OCI-LY1 (cell line): ENCODE measurements at regions not wholly inside any gene's neighbourhood (a gene's known extent, or its start where the extent isn't known, plus 50 kb on each side); places are given as distances from the start of the nearest gene placed in this dataset.

Experiments
- H2AFZ ChIP-seq: fragments of 200-600 bp; sonication (generic), shearing (Covaris generic); 2 replicates; pipeline ENCODE4 v1.6.0; 2014; ENCODE audit warnings: antibody characterized with exemption, mild to moderate bottlenecking, low read length
- H3F3A ChIP-seq: fragments of 200-600 bp; sonication (generic), shearing (Covaris generic); 2 replicates; pipeline ENCODE4 v1.6.0; 2014; ENCODE audit warnings: mild to moderate bottlenecking, antibody characterized with exemption, low read length, moderate library complexity; ENCODE audit not compliant: insufficient read depth
- H3K27ac ChIP-seq: fragments of 200-600 bp; sonication (generic); 2 replicates; pipeline ENCODE4 v1.5.1; 2014; ENCODE audit warnings: low read length, mixed run types, mild to moderate bottlenecking, low read depth; ENCODE audit not compliant: poor library complexity, severe bottlenecking
- H3K27me3 ChIP-seq: fragments of 200-600 bp; sonication (generic); 2 replicates; pipeline ENCODE4 v1.6.0; 2014; ENCODE audit warnings: antibody characterized with exemption, mild to moderate bottlenecking, low read length, moderate library complexity; ENCODE audit not compliant: insufficient read depth
- H3K36me3 ChIP-seq: fragments of 200-600 bp; sonication (generic); 2 replicates; pipeline ENCODE4 v1.6.1; 2014; ENCODE audit warnings: mild to moderate bottlenecking, antibody characterized with exemption, low read length, moderate library complexity, mixed read lengths; ENCODE audit not compliant: insufficient read depth
- H3K4me1 ChIP-seq: fragments of 200-600 bp; sonication (generic); 2 replicates; pipeline ENCODE4 v1.5.1; 2014; ENCODE audit warnings: mild to moderate bottlenecking, low read length, moderate library complexity; ENCODE audit not compliant: insufficient read depth, severe bottlenecking
- H3K4me2 ChIP-seq: fragments of 200-600 bp; sonication (generic), shearing (Covaris generic); 2 replicates; pipeline ENCODE4 v1.6.1; 2014; ENCODE audit warnings: low read length
- H3K4me3 ChIP-seq: fragments of 200-600 bp; sonication (generic); 2 replicates; pipeline ENCODE4 v1.5.1; 2014; ENCODE audit warnings: low read length, low read depth, mild to moderate bottlenecking, mixed read lengths; ENCODE audit not compliant: poor library complexity, severe bottlenecking
- H3K79me2 ChIP-seq: fragments of 200-600 bp; shearing (Covaris generic); 2 replicates; pipeline ENCODE4 v1.6.1; 2016; ENCODE audit warnings: mixed run types, low read length, mixed read lengths; ENCODE audit not compliant: insufficient read depth
- H3K9ac ChIP-seq: fragments of 200-600 bp; sonication (generic), shearing (Covaris generic); 2 replicates; pipeline ENCODE4 v1.6.1; 2014; ENCODE audit warnings: mild to moderate bottlenecking, low read length, mixed read lengths
- H3K9me2 ChIP-seq: fragments of 200-600 bp; sonication (generic), shearing (Covaris generic); 2 replicates; pipeline ENCODE4 v1.6.1; 2014; ENCODE audit warnings: low read depth, mild to moderate bottlenecking, low read length, mixed read lengths
- H3K9me3 ChIP-seq: fragments of 200-600 bp; shearing (Covaris generic); 2 replicates; pipeline ENCODE4 v1.6.1; 2014; ENCODE audit warnings: low read length, mixed read lengths
- H4K20me1 ChIP-seq: fragments of 200-600 bp; sonication (generic), shearing (Covaris generic); 2 replicates; pipeline ENCODE4 v1.6.0; 2016; ENCODE audit warnings: mild to moderate bottlenecking, low read length; ENCODE audit not compliant: insufficient read depth
- EZH2 ChIP-seq: fragments of 200-600 bp; sonication (generic), shearing (Covaris generic); IDR thresholded peaks from 2 replicates; pipeline ENCODE4 v1.8.0; 2017; ENCODE audit warnings: borderline replicate concordance, mixed run types, mild to moderate bottlenecking, antibody characterized with exemption, low read length, moderate library complexity, mixed read lengths
- TF ChIP-seq, protein P1 (sequence below): fragments of 200-600 bp; sonication (generic), shearing (Covaris generic); IDR thresholded peaks from 2 replicates; pipeline ENCODE4 v1.5.1; 2017; ENCODE audit warnings: mild to moderate bottlenecking, antibody characterized with exemption, low read length, moderate library complexity, mixed read lengths

DNA sequence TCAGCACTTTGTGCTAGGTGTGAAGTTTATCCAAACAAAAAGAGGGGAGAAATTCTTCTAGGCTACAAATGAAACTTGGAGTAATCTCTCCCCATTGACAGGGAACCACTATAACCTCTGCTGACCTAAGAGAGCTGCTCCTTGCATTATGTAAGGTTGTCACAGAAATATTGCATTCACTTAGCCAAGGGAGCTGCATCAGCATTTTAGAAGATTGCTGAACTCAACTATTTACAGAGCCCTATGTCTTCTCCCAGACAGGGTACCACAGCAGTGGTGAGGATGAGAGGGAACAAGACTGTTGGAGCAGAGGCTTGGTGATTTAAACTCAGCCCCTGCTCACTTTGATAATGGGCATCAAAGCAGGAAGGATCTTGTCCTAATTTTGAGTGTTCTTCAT lies 362.0 kb downstream of the TMEM38B start:
- no peaks in the 10 kb centered on the region for H3K27me3 ChIP-seq
- H3K4me2 ChIP-seq = no peak overlapping the region
- H3K9me2 ChIP-seq = no peaks in the 10 kb centered on the region
- no peaks in the 10 kb centered on the region for H3K4me1 ChIP-seq
- H3K27ac ChIP-seq = no peak overlapping the region
- H3K9ac ChIP-seq = no peak overlapping the region
- H3F3A ChIP-seq = no peaks in the 10 kb centered on the region
- H2AFZ ChIP-seq = no peak overlapping the region
- no peak overlapping the region for H3K4me3 ChIP-seq
- H4K20me1 ChIP-seq = no peaks in the 10 kb centered on the region
- H3K36me3 ChIP-seq = no peaks in the 10 kb centered on the region
- no peaks in the 10 kb centered on the region for H3K9me3 ChIP-seq
- H3K79me2 ChIP-seq = no peaks in the 10 kb centered on the region
- no peak for TF ChIP-seq EZH2
- TF ChIP-seq, protein P1, sequence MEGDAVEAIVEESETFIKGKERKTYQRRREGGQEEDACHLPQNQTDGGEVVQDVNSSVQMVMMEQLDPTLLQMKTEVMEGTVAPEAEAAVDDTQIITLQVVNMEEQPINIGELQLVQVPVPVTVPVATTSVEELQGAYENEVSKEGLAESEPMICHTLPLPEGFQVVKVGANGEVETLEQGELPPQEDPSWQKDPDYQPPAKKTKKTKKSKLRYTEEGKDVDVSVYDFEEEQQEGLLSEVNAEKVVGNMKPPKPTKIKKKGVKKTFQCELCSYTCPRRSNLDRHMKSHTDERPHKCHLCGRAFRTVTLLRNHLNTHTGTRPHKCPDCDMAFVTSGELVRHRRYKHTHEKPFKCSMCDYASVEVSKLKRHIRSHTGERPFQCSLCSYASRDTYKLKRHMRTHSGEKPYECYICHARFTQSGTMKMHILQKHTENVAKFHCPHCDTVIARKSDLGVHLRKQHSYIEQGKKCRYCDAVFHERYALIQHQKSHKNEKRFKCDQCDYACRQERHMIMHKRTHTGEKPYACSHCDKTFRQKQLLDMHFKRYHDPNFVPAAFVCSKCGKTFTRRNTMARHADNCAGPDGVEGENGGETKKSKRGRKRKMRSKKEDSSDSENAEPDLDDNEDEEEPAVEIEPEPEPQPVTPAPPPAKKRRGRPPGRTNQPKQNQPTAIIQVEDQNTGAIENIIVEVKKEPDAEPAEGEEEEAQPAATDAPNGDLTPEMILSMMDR = no peak

DNA sequence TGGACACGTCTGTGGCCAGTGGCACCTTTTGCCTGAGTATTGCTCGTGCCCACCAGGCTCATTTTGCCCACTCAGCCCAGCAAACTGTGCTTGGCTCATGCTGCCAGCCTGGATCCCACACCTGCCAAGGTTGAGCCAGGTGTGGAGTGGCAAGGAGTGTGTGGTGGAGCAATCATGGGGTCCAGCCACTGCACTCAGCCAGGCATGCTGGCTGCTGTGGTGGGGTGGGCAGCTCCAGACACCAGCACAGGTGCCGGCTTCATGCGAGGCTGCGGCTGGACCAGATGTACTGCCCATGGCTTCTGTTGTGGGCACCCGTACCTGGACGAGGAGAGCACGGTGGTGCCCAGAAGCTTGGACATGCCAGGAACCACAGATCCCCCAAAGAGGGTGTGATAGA lies 364.1 kb downstream of the TMEM38B start:
- no peak overlapping the region for H3K4me3 ChIP-seq
- no peaks in the 10 kb centered on the region for H3K4me1 ChIP-seq
- H3F3A ChIP-seq = no peaks in the 10 kb centered on the region
- H3K27ac ChIP-seq = no peak overlapping the region
- H3K9me2 ChIP-seq = no peaks in the 10 kb centered on the region
- no peaks in the 10 kb centered on the region for H3K79me2 ChIP-seq
- H4K20me1 ChIP-seq = no peaks in the 10 kb centered on the region
- no peaks in the 10 kb centered on the region for H3K9me3 ChIP-seq
- H3K4me2 ChIP-seq = no peak overlapping the region
- H3K9ac ChIP-seq = no peak overlapping the region
- no peak for TF ChIP-seq EZH2
- TF ChIP-seq, protein P1 = no peak
- H3K27me3 ChIP-seq = no peaks in the 10 kb centered on the region
- no peaks in the 10 kb centered on the region for H3K36me3 ChIP-seq
- H2AFZ ChIP-seq = no peak overlapping the region

DNA sequence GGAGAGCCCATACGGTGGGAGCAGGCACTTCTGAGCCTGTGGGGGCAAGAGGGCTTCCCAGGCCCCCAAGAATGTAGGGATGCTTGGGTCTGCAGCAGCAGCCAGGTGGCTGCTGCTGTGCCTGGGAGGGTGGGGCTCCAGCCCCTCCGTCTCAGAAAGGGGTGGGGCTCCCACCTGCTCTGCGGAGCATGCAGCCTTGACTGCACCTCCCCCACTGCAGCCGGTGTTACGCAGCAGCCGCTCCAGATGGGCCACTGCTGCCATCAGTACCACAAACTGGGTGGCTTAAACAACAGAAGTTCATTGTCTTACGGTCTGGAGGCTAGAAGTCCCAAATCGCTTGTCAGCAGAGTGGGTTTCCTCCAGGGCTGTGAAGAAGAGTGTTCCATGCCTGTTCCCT lies 365.5 kb downstream of the TMEM38B start:
- H3K9me3 ChIP-seq = no peaks in the 10 kb centered on the region
- no peak overlapping the region for H2AFZ ChIP-seq
- no peak overlapping the region for H3K9ac ChIP-seq
- no peaks in the 10 kb centered on the region for H3K36me3 ChIP-seq
- no peaks in the 10 kb centered on the region for H3K4me1 ChIP-seq
- no peak overlapping the region for H3K4me3 ChIP-seq
- H3K4me2 ChIP-seq = no peak overlapping the region
- no peaks in the 10 kb centered on the region for H3K9me2 ChIP-seq
- H3K27me3 ChIP-seq = no peaks in the 10 kb centered on the region
- TF ChIP-seq, protein P1 = no peak
- TF ChIP-seq EZH2 = no peak
- no peaks in the 10 kb centered on the region for H3F3A ChIP-seq
- no peaks in the 10 kb centered on the region for H4K20me1 ChIP-seq
- H3K27ac ChIP-seq = no peak overlapping the region
- H3K79me2 ChIP-seq = no peaks in the 10 kb centered on the region
